A549 (cell line): ENCODE measurements at regions not wholly inside any gene's neighbourhood (a gene's known extent, or its start where the extent isn't known, plus 50 kb on each side); places are given as distances from the start of the nearest gene placed in this dataset.

ENCODE experiments used
- ATAC-seq, 2 experiments: fragments of 200-7000 bp in 1 of 2; fragments of >200 bp in 1 of 2; cut with Nextera tagmentation in 1 of 2; cut with Tn5 transposase in 1 of 2; 3 replicates each; pipeline versions ENCODE4 v1.8.0 to v1.9.1; 2018 to 2020; ENCODE audit warnings: mild to moderate bottlenecking in 1 of 2, moderate library complexity in 1 of 2
- CTCF ChIA-PET: fragments of 300-600 bp; sonication (Branson Sonifier 250); formaldehyde crosslinking; extraction: SDS; loops from one replicate; lab custom pipeline; 2021; ENCODE audit warnings: antibody characterized with exemption, inconsistent platforms; lab: Yijun Ruan, JAX
- POLR2A ChIA-PET: fragments of 350-600 bp; formaldehyde crosslinking; extraction: SDS; loops from one replicate; lab custom pipeline; 2021; ENCODE audit warnings: antibody characterized with exemption, inconsistent platforms; lab: Yijun Ruan, JAX
- DNase-seq, 2 experiments: peaks; one replicate each; pipeline versions ENCODE4 v3.0.0 to v3.0.0-alpha.2; 2011 to 2016; ENCODE audit warnings: low read depth in 1 of 2, low spot score in 1 of 2
- FAIRE-seq: peaks from 2 replicates; lab custom pipeline; 2011; peaks lifted over from hg19 to GRCh38; lab: Jason Lieb, UNC
- H3K27ac ChIP-seq, 2 experiments: fragments of >200 bp; sonication (Bioruptor Twin); formaldehyde crosslinking; 3 replicates each; pipeline ENCODE4 v1.5.1; 2016 to 2017
- H3K4me1 ChIP-seq: fragments of >200 bp; sonication (Bioruptor Twin); formaldehyde crosslinking; 3 replicates; pipeline ENCODE4 v1.6.1; 2016
- H3K4me2 ChIP-seq: fragments of >200 bp; sonication (Bioruptor Twin); formaldehyde crosslinking; 3 replicates; pipeline ENCODE4 v1.6.1; 2016
- H3K4me3 ChIP-seq: fragments of >200 bp; sonication (Bioruptor Twin); formaldehyde crosslinking; 3 replicates; pipeline ENCODE4 v1.5.1; 2016
- H3K9me3 ChIP-seq: fragments of >200 bp; sonication (Bioruptor Twin); formaldehyde crosslinking; 3 replicates; pipeline ENCODE4 v1.6.1; 2016
- BCL3 ChIP-seq: fragments of >200 bp; sonication (Bioruptor Twin); formaldehyde crosslinking; IDR thresholded peaks from 3 replicates; pipeline ENCODE4 v1.6.1; 2016
- BHLHE40 ChIP-seq: IDR thresholded peaks from 2 replicates; pipeline ENCODE4 v1.6.1; 2012; ENCODE audit warnings: low read depth, low read length, inconsistent platforms
- CEBPB ChIP-seq, 2 experiments: fragments of >200 bp in 1 of 2; sonication (Bioruptor Twin) in 1 of 2; formaldehyde crosslinking in 1 of 2; IDR thresholded peaks; 2 replicates each; pipeline ENCODE4 v1.6.1; 2012 to 2016
- CHD4 ChIP-seq: fragments of 200-600 bp; sonication (generic); IDR thresholded peaks from 2 replicates; pipeline ENCODE4 v1.6.1; 2016; ENCODE audit warnings: antibody characterized with exemption, mild to moderate bottlenecking, borderline replicate concordance
- CTCF ChIP-seq: fragments of >200 bp; sonication (Bioruptor Twin); formaldehyde crosslinking; IDR thresholded peaks from 3 replicates; pipeline ENCODE4 v1.5.1; 2016
- EP300 ChIP-seq, 2 experiments: fragments of >200 bp; sonication (Bioruptor Twin); formaldehyde crosslinking; IDR thresholded peaks; 2 replicates in 1 of 2; 3 replicates in 1 of 2; pipeline ENCODE4 v1.6.1; 2016 to 2017
- ESRRA ChIP-seq: fragments of 150-350 bp; IDR thresholded peaks from 2 replicates; pipeline ENCODE4 v1.6.1; 2014; ENCODE audit warnings: mild to moderate bottlenecking, low read length, borderline replicate concordance
- FOSB ChIP-seq: fragments of 250-450 bp; sonication (Bioruptor Pico); IDR thresholded peaks from 2 replicates; pipeline ENCODE4 v1.5.0; 2020; ENCODE audit warnings: mild to moderate bottlenecking, moderate library complexity
- GATA3 ChIP-seq: IDR thresholded peaks from 2 replicates; pipeline ENCODE4 v1.6.1; 2012; ENCODE audit warnings: borderline replicate concordance
- HDAC2 ChIP-seq: fragments of 200-600 bp; sonication (generic); IDR thresholded peaks from 2 replicates; pipeline ENCODE4 v1.6.1; 2016
- HES2 ChIP-seq: fragments of >200 bp; sonication (Bioruptor Twin); formaldehyde crosslinking; IDR thresholded peaks from 2 replicates; pipeline ENCODE4 v1.6.1; 2016
- HEYL ChIP-seq: fragments of 250-450 bp; sonication (Bioruptor Pico); IDR thresholded peaks from 2 replicates; pipeline ENCODE4 v1.8.0; 2021; ENCODE audit warnings: mild to moderate bottlenecking, moderate library complexity
- HMGXB4 ChIP-seq: fragments of 250-450 bp; sonication (Bioruptor Pico); IDR thresholded peaks from 2 replicates; pipeline ENCODE4 v1.5.0; 2021; ENCODE audit warnings: mild to moderate bottlenecking, moderate library complexity, borderline replicate concordance
- HOXB13 ChIP-seq: fragments of 250-450 bp; sonication (Bioruptor Pico); IDR thresholded peaks from 2 replicates; pipeline ENCODE4 v1.5.0; 2020; ENCODE audit warnings: low read depth, mild to moderate bottlenecking, moderate library complexity
- JUN ChIP-seq, 2 experiments: fragments of >200 bp; sonication (Bioruptor Twin); formaldehyde crosslinking; IDR thresholded peaks; 2 replicates in 1 of 2; 3 replicates in 1 of 2; pipeline ENCODE4 v1.6.1; 2016 to 2017
- KDM1A ChIP-seq: fragments of 200-600 bp; sonication (generic); IDR thresholded peaks from 2 replicates; pipeline ENCODE4 v1.6.1; 2016; ENCODE audit warnings: low read depth, mild to moderate bottlenecking
- KDM5A ChIP-seq: fragments of 200-600 bp; sonication (generic); IDR thresholded peaks from 2 replicates; pipeline ENCODE4 v1.6.1; 2016; ENCODE audit warnings: antibody characterized with exemption, mild to moderate bottlenecking
- MAFK ChIP-seq: fragments of 450-650 bp; IDR thresholded peaks from 2 replicates; pipeline ENCODE4 v1.6.1; 2014; ENCODE audit not compliant: partially characterized antibody
- MAX ChIP-seq: IDR thresholded peaks from 2 replicates; pipeline ENCODE4 v1.6.1; 2012
- MYC ChIP-seq: IDR thresholded peaks from 2 replicates; pipeline ENCODE4 v1.6.1; 2012; ENCODE audit warnings: mild to moderate bottlenecking, inconsistent platforms, low read length, improper control_type of control experiment, borderline replicate concordance
- NFE2L2 ChIP-seq: fragments of 150-350 bp; conservative IDR thresholded peaks from 2 replicates; pipeline ENCODE4 v1.6.1; 2014; ENCODE audit warnings: low read length
- NR3C1 ChIP-seq: fragments of >200 bp; sonication (Bioruptor Twin); formaldehyde crosslinking; IDR thresholded peaks from 3 replicates; pipeline ENCODE4 v1.6.1; 2017
- POLR2A ChIP-seq: IDR thresholded peaks from 2 replicates; pipeline ENCODE4 v1.6.1; 2012; ENCODE audit warnings: mild to moderate bottlenecking, low read length
- RAD21 ChIP-seq, 2 experiments: fragments of >200 bp in 1 of 2; sonication (Bioruptor Twin) in 1 of 2; formaldehyde crosslinking in 1 of 2; IDR thresholded peaks in 1 of 2; conservative IDR thresholded peaks in 1 of 2; 2 replicates in 1 of 2; 3 replicates in 1 of 2; pipeline ENCODE4 v1.6.1; 2012 to 2018; ENCODE audit warnings: inconsistent platforms in 1 of 2
- RCOR1 ChIP-seq: fragments of 150-350 bp; IDR thresholded peaks from 2 replicates; pipeline ENCODE4 v1.6.1; 2014; ENCODE audit warnings: antibody characterized with exemption, low read length, low read depth
- REST ChIP-seq: fragments of 200-600 bp; sonication (generic); IDR thresholded peaks from 2 replicates; pipeline ENCODE4 v1.6.1; 2016; ENCODE audit warnings: antibody characterized with exemption, mild to moderate bottlenecking, moderate library complexity
- SMC3 ChIP-seq: fragments of >200 bp; sonication (Bioruptor Twin); formaldehyde crosslinking; IDR thresholded peaks from 3 replicates; pipeline ENCODE4 v1.6.1; 2018; ENCODE audit warnings: inconsistent platforms
- SREBF2 ChIP-seq: fragments of 450-650 bp; IDR thresholded peaks from 2 replicates; pipeline ENCODE4 v1.6.1; 2014; ENCODE audit warnings: mild to moderate bottlenecking, moderate library complexity
- WGBS: methylation state at CpG from one replicate; pipeline ENCODE4 v1.1.6; 2017; ENCODE audit errors: missing lambda C conversion rate; 5-methylcytosine and 5-hydroxymethylcytosine counted together

GRCh38 chr3:94904156-94904674 is 841.4 kb downstream of the NSUN3 start (continued):
- TF ChIP-seq RCOR1 = no peak
- TF ChIP-seq, all 56 proteins: peak for 0

- CTCF ChIA-PET = no interaction called here
- H3K9me3 ChIP-seq = no peaks in the 10 kb centered on the region
- TF ChIP-seq JUN (IDR thresholded peaks at IDR 0.05) (no peak), HOXB13 (no peak), SMC3 (no peak), ESRRA (no peak), REST (no peak), MYC (no peak), CHD4 (no peak), MAX (no peak), CEBPB (IDR thresholded peaks at IDR 0.05) (no peak), NR3C1 (no peak), HDAC2 (no peak), HMGXB4 (CRISPR knock-in tag) (no peak), FOSB (CRISPR knock-in tag) (no peak), BCL3 (no peak), MAFK (no peak)
- H3K4me2 ChIP-seq = no peak overlapping the region
- DNase-seq = no peak
- H3K4me3 ChIP-seq = no peak overlapping the region
- no peak for FAIRE-seq
- no peak overlapping the region for H3K27ac ChIP-seq
- ATAC-seq = no peak
- POLR2A ChIA-PET = no interaction called here
- no peaks in the 10 kb centered on the region for H3K4me1 ChIP-seq
- 76% methylated on average over 2 of the region's 2 CpGs for WGBS
These were observed 846.9 kb downstream of the NSUN3 start for GRCh38 chr3:94909726-94910125.

GRCh38 chr3:94912656-94913055 is 849.8 kb downstream of the NSUN3 start:
- 54% methylated on average over 3 of the region's 3 CpGs for WGBS
- Histone ChIP-seq H3K4me1 (no peaks in the 10 kb centered on the region), H3K4me3 (no peak overlapping the region), H3K4me2 (no peak overlapping the region), H3K9me3 (no peaks in the 10 kb centered on the region), H3K27ac (no peak overlapping the region)
- POLR2A ChIA-PET = no interaction called here
- TF ChIP-seq BHLHE40 (no peak), KDM5A (no peak), KDM1A (no peak), POLR2A (no peak), FOSB (CRISPR knock-in tag) (no peak), MAFK (no peak), SMC3 (no peak), CEBPB (IDR thresholded peaks at IDR 0.05) (no peak), RAD21 (conservative IDR thresholded peaks at IDR 0.05 in 1 of 2, IDR thresholded peaks at IDR 0.05 in 1 of 2) (no peak), ESRRA (no peak), CTCF (no peak), EP300 (IDR thresholded peaks at IDR 0.05) (no peak), NFE2L2 (no peak), HEYL (CRISPR knock-in tag) (no peak), GATA3 (no peak), SREBF2 (no peak), NR3C1 (no peak), HES2 (no peak)
- DNase-seq (no peak), FAIRE-seq (no peak), ATAC-seq (no peak)
- CTCF ChIA-PET = no interaction called here
